A549 (cell line): ENCODE measurements at regions not wholly inside any gene's neighbourhood (a gene's known extent, or its start where the extent isn't known, plus 50 kb on each side); places are given as distances from the start of the nearest gene placed in this dataset.

Source experiments
- ATAC-seq, 2 experiments: fragments of 200-7000 bp in 1 of 2; fragments of >200 bp in 1 of 2; cut with Nextera tagmentation in 1 of 2; cut with Tn5 transposase in 1 of 2; 3 replicates each; pipeline versions ENCODE4 v1.8.0 to v1.9.1; 2018 to 2020; ENCODE audit warnings: mild to moderate bottlenecking in 1 of 2, moderate library complexity in 1 of 2
- CTCF ChIA-PET: fragments of 300-600 bp; sonication (Branson Sonifier 250); formaldehyde crosslinking; extraction: SDS; loops from one replicate; lab custom pipeline; 2021; ENCODE audit warnings: antibody characterized with exemption, inconsistent platforms; lab: Yijun Ruan, JAX
- POLR2A ChIA-PET: fragments of 350-600 bp; formaldehyde crosslinking; extraction: SDS; loops from one replicate; lab custom pipeline; 2021; ENCODE audit warnings: antibody characterized with exemption, inconsistent platforms; lab: Yijun Ruan, JAX
- DNase-seq, 2 experiments: peaks; one replicate each; pipeline versions ENCODE4 v3.0.0 to v3.0.0-alpha.2; 2011 to 2016; ENCODE audit warnings: low read depth in 1 of 2, low spot score in 1 of 2
- FAIRE-seq: peaks from 2 replicates; lab custom pipeline; 2011; peaks lifted over from hg19 to GRCh38; lab: Jason Lieb, UNC
- H3K27ac ChIP-seq, 2 experiments: fragments of >200 bp; sonication (Bioruptor Twin); formaldehyde crosslinking; 3 replicates each; pipeline ENCODE4 v1.5.1; 2016 to 2017
- H3K4me1 ChIP-seq: fragments of >200 bp; sonication (Bioruptor Twin); formaldehyde crosslinking; 3 replicates; pipeline ENCODE4 v1.6.1; 2016
- H3K4me2 ChIP-seq: fragments of >200 bp; sonication (Bioruptor Twin); formaldehyde crosslinking; 3 replicates; pipeline ENCODE4 v1.6.1; 2016
- H3K4me3 ChIP-seq: fragments of >200 bp; sonication (Bioruptor Twin); formaldehyde crosslinking; 3 replicates; pipeline ENCODE4 v1.5.1; 2016
- H3K9me3 ChIP-seq: fragments of >200 bp; sonication (Bioruptor Twin); formaldehyde crosslinking; 3 replicates; pipeline ENCODE4 v1.6.1; 2016
- ATOH8 ChIP-seq: fragments of 250-450 bp; sonication (Bioruptor Pico); IDR thresholded peaks from 2 replicates; pipeline ENCODE4 v1.5.0; 2020; ENCODE audit warnings: low read depth, mild to moderate bottlenecking, moderate library complexity
- BHLHE40 ChIP-seq: IDR thresholded peaks from 2 replicates; pipeline ENCODE4 v1.6.1; 2012; ENCODE audit warnings: low read depth, low read length, inconsistent platforms
- CBX2 ChIP-seq: fragments of 200-600 bp; sonication (generic); IDR thresholded peaks from 2 replicates; pipeline ENCODE4 v1.6.1; 2016; ENCODE audit warnings: low read depth, mild to moderate bottlenecking, borderline replicate concordance
- CBX8 ChIP-seq: fragments of 200-600 bp; sonication (generic); IDR thresholded peaks from 2 replicates; pipeline ENCODE4 v1.6.1; 2016
- CHD4 ChIP-seq: fragments of 200-600 bp; sonication (generic); IDR thresholded peaks from 2 replicates; pipeline ENCODE4 v1.6.1; 2016; ENCODE audit warnings: antibody characterized with exemption, mild to moderate bottlenecking, borderline replicate concordance
- EHMT2 ChIP-seq: fragments of 200-600 bp; sonication (generic); IDR thresholded peaks from 2 replicates; pipeline ENCODE4 v1.6.1; 2016; ENCODE audit warnings: antibody characterized with exemption, low read depth, mild to moderate bottlenecking, moderate library complexity
- ELK1 ChIP-seq: fragments of 150-350 bp; IDR thresholded peaks from 2 replicates; pipeline ENCODE4 v1.6.1; 2014; ENCODE audit warnings: low read depth, mild to moderate bottlenecking, low read length
- ESRRA ChIP-seq: fragments of 150-350 bp; IDR thresholded peaks from 2 replicates; pipeline ENCODE4 v1.6.1; 2014; ENCODE audit warnings: mild to moderate bottlenecking, low read length, borderline replicate concordance
- FOSL2 ChIP-seq, 2 experiments: fragments of 450-650 bp in 1 of 2; fragments of >200 bp in 1 of 2; sonication (Bioruptor Twin) in 1 of 2; formaldehyde crosslinking; IDR thresholded peaks; 2 replicates each; pipeline versions ENCODE4 v1.5.0 to v1.6.1; 2016 to 2020; ENCODE audit warnings: mild to moderate bottlenecking in 1 of 2, moderate library complexity in 1 of 2
- HES2 ChIP-seq: fragments of >200 bp; sonication (Bioruptor Twin); formaldehyde crosslinking; IDR thresholded peaks from 2 replicates; pipeline ENCODE4 v1.6.1; 2016
- HEYL ChIP-seq: fragments of 250-450 bp; sonication (Bioruptor Pico); IDR thresholded peaks from 2 replicates; pipeline ENCODE4 v1.8.0; 2021; ENCODE audit warnings: mild to moderate bottlenecking, moderate library complexity
- HOXB13 ChIP-seq: fragments of 250-450 bp; sonication (Bioruptor Pico); IDR thresholded peaks from 2 replicates; pipeline ENCODE4 v1.5.0; 2020; ENCODE audit warnings: low read depth, mild to moderate bottlenecking, moderate library complexity
- JUN ChIP-seq, 2 experiments: fragments of >200 bp; sonication (Bioruptor Twin); formaldehyde crosslinking; IDR thresholded peaks; 2 replicates in 1 of 2; 3 replicates in 1 of 2; pipeline ENCODE4 v1.6.1; 2016 to 2017
- KDM5A ChIP-seq: fragments of 200-600 bp; sonication (generic); IDR thresholded peaks from 2 replicates; pipeline ENCODE4 v1.6.1; 2016; ENCODE audit warnings: antibody characterized with exemption, mild to moderate bottlenecking
- MAFK ChIP-seq: fragments of 450-650 bp; IDR thresholded peaks from 2 replicates; pipeline ENCODE4 v1.6.1; 2014; ENCODE audit not compliant: partially characterized antibody
- MAX ChIP-seq: IDR thresholded peaks from 2 replicates; pipeline ENCODE4 v1.6.1; 2012
- MYC ChIP-seq: IDR thresholded peaks from 2 replicates; pipeline ENCODE4 v1.6.1; 2012; ENCODE audit warnings: mild to moderate bottlenecking, inconsistent platforms, low read length, improper control_type of control experiment, borderline replicate concordance
- PHF8 ChIP-seq: fragments of 200-600 bp; sonication (generic); IDR thresholded peaks from 2 replicates; pipeline ENCODE4 v1.6.1; 2016; ENCODE audit warnings: low read depth, mild to moderate bottlenecking, antibody characterized with exemption, moderate library complexity, borderline replicate concordance
- POLR2A ChIP-seq: IDR thresholded peaks from 2 replicates; pipeline ENCODE4 v1.6.1; 2012; ENCODE audit warnings: mild to moderate bottlenecking, low read length
- RAD21 ChIP-seq, 2 experiments: fragments of >200 bp in 1 of 2; sonication (Bioruptor Twin) in 1 of 2; formaldehyde crosslinking in 1 of 2; IDR thresholded peaks in 1 of 2; conservative IDR thresholded peaks in 1 of 2; 2 replicates in 1 of 2; 3 replicates in 1 of 2; pipeline ENCODE4 v1.6.1; 2012 to 2018; ENCODE audit warnings: inconsistent platforms in 1 of 2
- TFCP2L1 ChIP-seq: fragments of 250-450 bp; sonication (Bioruptor Pico); IDR thresholded peaks from 2 replicates; pipeline ENCODE4 v1.5.0; 2021; ENCODE audit warnings: mild to moderate bottlenecking
- USF2 ChIP-seq: fragments of 450-650 bp; IDR thresholded peaks from 2 replicates; pipeline ENCODE4 v1.6.1; 2014; ENCODE audit warnings: antibody characterized with exemption
- ZNF302 ChIP-seq: fragments of 250-450 bp; sonication (Bioruptor Pico); IDR thresholded peaks from 2 replicates; pipeline ENCODE4 v1.9.0; 2021; ENCODE audit warnings: inconsistent platforms, mild to moderate bottlenecking, moderate library complexity
- ZSCAN20 ChIP-seq: fragments of 250-450 bp; sonication (Bioruptor Pico); IDR thresholded peaks from 2 replicates; pipeline ENCODE4 v1.8.0; 2022; ENCODE audit warnings: mild to moderate bottlenecking, moderate library complexity
- WGBS: methylation state at CpG from one replicate; pipeline ENCODE4 v1.1.6; 2017; ENCODE audit errors: missing lambda C conversion rate; 5-methylcytosine and 5-hydroxymethylcytosine counted together

GRCh38 chr9:30775236-30775635, 1609.2 kb upstream of the ACO1 start:
- Histone ChIP-seq H3K9me3 (no peaks in the 10 kb centered on the region), H3K27ac (no peak overlapping the region), H3K4me2 (no peak overlapping the region), H3K4me1 (no peaks in the 10 kb centered on the region), H3K4me3 (no peak overlapping the region)
- 0% methylated on average over 1 of the region's 1 CpG for WGBS
- no peak for ATAC-seq
- ChIA-PET POLR2A (no interaction called here), CTCF (interaction anchor here (0.6 kb wide), 1 partner anchor 1535 kb away, joined by 3 read pairs; no protein-coding TSS in a partner anchor)
- TF ChIP-seq CBX8 (no peak), PHF8 (no peak), ZNF302 (no peak), TFCP2L1 (no peak), KDM5A (no peak), BHLHE40 (no peak), RAD21 (conservative IDR thresholded peaks at IDR 0.05 in 1 of 2, IDR thresholded peaks at IDR 0.05 in 1 of 2) (no peak), USF2 (no peak), EHMT2 (no peak)
- no peak for FAIRE-seq
- DNase-seq = no peak

GRCh38 chr9:30796764-30797163, 1587.7 kb upstream of the ACO1 start:
- FAIRE-seq (peak; percentile 23), DNase-seq (no peak)
- WGBS = 6% methylated on average over 1 of the region's 1 CpG
- ChIA-PET CTCF (no interaction called here), POLR2A (no interaction called here)
- no peaks in the 10 kb centered on the region; the same call in 2 of the 3 replicates for H3K9me3 ChIP-seq
- no peak overlapping the region for H3K4me3 ChIP-seq
- H3K4me2 ChIP-seq = no peak overlapping the region
- no peaks in the 10 kb centered on the region for H3K4me1 ChIP-seq
- H3K27ac ChIP-seq = no peak overlapping the region
- TF ChIP-seq HOXB13 (CRISPR knock-in tag) (no peak), ELK1 (no peak), JUN (IDR thresholded peaks at IDR 0.05) (no peak), ESRRA (no peak), CBX2 (no peak), FOSL2 (IDR thresholded peaks at IDR 0.05) (no peak), FOSL2 (CRISPR knock-in tag; IDR thresholded peaks at IDR 0.05) (no peak), MAX (no peak), ATOH8 (CRISPR knock-in tag) (no peak), CHD4 (no peak), PHF8 (no peak), HES2 (no peak), USF2 (no peak), MAFK (no peak), EHMT2 (no peak), HEYL (CRISPR knock-in tag) (no peak), POLR2A (no peak), ZSCAN20 (no peak), MYC (no peak), ZNF302 (no peak)
- TF ChIP-seq, all 56 proteins: peak for 0
- ATAC-seq = no peak
